NCI-H2196 treated with DMSO at 0.1 percent for 48 hours (cell line): ENCODE measurements at regions not wholly inside any gene's neighbourhood (a gene's known extent, or its start where the extent isn't known, plus 50 kb on each side); places are given as distances from the start of the nearest gene placed in this dataset.
"Not testable (repeated sequence)": the region's sequence is repeated elsewhere in the genome, so short reads cannot be mapped to it uniquely, and the experiment has no call there.

ENCODE experiments used
- DNase-seq: peaks from one replicate; lab custom pipeline; 2025; ENCODE audit not compliant: unreplicated experiment; lab: John Stamatoyannopoulos, UW

- no peak for DNase-seq
Observed at GRCh38 chr6:78500299-78501089, 366.9 kb upstream of the IRAK1BP1 start.

DNA sequence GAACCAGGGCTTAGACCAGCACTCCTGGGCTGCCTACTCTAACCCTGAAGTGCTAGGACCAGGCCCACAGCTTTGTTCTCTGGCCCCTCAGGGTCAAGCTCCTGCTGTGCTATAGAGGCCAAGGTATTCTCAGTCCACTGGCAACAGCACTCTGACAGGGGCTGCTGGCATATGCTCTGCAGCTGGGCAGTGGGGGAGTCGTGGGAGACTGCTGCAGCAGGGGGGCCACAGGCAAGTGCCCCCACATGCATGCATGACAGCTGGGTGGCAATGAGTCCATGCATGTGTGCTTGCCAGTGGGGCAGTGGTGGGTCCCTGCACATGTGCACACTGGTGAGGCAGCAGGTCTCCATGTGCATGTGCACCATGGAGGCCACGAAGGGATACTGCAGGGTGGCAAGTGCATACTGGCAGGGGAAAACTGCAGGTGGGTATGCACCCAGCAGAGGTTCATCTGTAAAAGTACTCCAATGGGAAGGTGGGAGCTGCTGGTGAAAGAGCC, 364.9 kb upstream of the IRAK1BP1 start:
- no peak for DNase-seq

- DNase-seq = no peak
Observed at GRCh38 chr6:78505178-78505577, 362.2 kb upstream of the IRAK1BP1 start.

DNA sequence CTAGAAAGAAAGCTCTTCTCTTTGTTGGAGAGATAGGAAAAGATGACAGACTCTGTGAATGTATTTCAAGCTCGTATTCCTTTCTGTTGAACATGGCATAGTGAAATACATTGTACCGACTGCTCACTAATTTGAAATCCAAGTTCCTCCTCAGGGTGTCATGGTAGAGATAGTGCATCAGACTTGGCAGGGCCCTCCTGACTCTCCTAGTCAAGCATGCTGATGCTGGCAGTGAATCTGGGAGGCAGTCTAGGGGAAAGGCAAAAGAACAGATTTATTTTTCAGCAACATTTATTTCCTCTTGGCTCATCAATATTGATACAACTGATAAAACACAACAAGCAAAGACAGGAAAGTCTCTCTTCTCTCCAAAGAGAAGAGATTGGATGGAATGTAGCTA, 356.3 kb upstream of the IRAK1BP1 start:
- no peak for DNase-seq

DNA sequence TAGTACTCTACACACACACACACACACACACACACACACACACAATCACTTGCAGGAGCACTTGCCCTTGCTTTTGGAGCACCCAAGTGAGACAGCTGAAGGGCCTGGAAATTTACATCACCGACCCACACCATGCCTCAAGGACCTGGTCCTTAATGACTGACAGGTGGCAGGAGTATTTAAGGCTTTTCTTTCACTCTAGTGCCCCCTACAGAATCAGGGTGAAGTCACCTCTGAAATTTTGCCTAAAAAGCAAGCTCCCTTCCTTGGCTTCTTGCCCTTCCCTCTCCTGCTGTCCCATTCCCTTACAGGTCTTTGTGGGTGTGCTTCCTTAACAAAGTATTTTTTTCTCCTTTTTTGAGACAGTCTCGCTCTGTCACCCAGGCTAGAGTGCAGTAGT, 353.5 kb upstream of the IRAK1BP1 start:
- DNase-seq = no peak

DNA sequence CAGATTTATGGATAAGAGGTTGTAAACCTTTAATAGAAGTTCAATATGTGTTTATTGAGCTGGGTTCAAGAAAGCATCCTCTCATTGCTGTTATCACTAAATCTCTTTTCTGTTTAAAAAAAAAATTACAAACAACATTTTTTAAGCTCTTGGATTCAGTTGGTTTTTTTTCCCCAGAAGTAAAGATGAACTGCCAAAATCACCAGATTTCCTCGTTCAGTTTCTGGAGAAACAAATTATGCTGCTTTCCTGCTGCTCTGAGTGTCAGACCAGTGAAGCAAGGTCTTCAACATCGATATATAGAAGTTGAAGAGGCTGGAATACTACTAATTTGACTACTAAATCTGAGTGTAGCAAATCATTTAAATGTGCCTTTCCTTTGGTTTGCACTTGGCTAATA, 352.1 kb upstream of the IRAK1BP1 start:
- no peak for DNase-seq

GRCh38 chr6:78517399-78517798, 350.0 kb upstream of the IRAK1BP1 start:
- DNase-seq = no peak

DNA sequence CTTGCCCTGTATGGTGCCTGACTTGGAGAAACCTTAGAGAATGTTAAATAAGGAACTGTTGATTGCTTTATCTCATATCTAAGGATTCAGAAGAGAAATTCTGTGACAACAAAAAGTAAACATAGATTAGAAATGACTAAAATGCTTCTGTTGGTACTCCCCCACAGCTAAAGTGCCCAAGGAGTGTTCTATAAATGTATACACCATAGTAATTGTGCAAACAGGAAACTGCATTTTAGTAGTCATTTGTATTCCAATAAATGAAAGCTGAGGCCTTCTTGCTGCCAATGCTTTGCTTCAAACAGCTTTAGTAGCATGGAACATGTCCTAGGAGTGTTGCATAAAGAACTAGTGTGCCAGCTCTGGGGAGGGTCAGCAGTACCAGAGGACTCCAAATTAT, 343.7 kb upstream of the IRAK1BP1 start:
- DNase-seq = no peak

DNA sequence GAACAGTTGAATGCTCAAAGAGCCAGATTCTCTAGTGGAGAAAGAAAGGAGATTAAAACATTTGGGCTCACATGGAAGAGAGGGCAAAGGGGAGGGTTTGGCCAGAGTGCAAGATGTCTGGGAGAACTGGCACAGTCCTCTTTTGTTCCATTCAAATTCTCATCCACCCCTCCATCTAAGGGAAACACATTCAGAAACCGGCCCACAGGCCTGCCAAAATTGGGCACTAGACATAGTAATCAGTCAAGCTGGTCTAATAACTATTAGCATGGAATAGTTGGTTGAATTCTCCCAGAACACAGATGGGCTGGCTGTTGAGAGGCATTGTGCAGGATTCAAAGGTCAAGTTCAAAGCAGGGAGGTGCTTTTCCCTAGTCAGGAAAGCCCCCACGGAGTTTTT, 341.4 kb upstream of the IRAK1BP1 start:
- no peak for DNase-seq

- no peak for DNase-seq
Observed at GRCh38 chr6:78526432-78526831, 340.9 kb upstream of the IRAK1BP1 start.

GRCh38 chr6:78528926-78529325, 338.4 kb upstream of the IRAK1BP1 start:
- DNase-seq = no peak

GRCh38 chr6:78530208-78530607, 337.1 kb upstream of the IRAK1BP1 start:
- no peak for DNase-seq

- no peak for DNase-seq
Observed at GRCh38 chr6:78533426-78533825, 333.9 kb upstream of the IRAK1BP1 start.

GRCh38 chr6:78533876-78534275, 333.5 kb upstream of the IRAK1BP1 start:
- no peak for DNase-seq

GRCh38 chr6:78538002-78538401, 329.3 kb upstream of the IRAK1BP1 start:
- DNase-seq = no peak

- DNase-seq = not testable (repeated sequence)
Observed at GRCh38 chr6:78547636-78548035, 319.7 kb upstream of the IRAK1BP1 start.

DNA sequence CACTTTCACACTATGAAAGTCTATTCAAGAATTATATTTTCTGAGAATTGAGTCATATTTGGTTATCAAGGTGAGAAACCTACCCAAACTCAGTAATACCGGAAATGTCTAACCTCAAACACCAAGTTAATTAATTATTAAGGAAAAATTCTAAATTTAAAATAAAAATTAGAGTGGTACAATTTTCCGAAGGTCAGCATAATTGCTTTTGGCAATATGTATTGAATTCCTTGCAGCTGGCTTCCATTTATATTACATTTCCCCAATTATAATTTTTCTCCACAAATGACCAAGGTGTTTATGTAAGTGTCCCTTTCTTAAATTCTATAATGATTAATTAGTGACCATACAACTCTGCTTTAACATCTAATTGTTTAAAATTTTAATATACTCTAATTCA, 316.0 kb upstream of the IRAK1BP1 start:
- DNase-seq = no peak

GRCh38 chr6:78552435-78552834, 314.9 kb upstream of the IRAK1BP1 start:
- DNase-seq = no peak

GRCh38 chr6:78554341-78554740, 313.0 kb upstream of the IRAK1BP1 start:
- DNase-seq = no peak

GRCh38 chr6:78559056-78559455, 308.3 kb upstream of the IRAK1BP1 start:
- DNase-seq = no peak

GRCh38 chr6:78561015-78561414, 306.3 kb upstream of the IRAK1BP1 start:
- DNase-seq = no peak

DNA sequence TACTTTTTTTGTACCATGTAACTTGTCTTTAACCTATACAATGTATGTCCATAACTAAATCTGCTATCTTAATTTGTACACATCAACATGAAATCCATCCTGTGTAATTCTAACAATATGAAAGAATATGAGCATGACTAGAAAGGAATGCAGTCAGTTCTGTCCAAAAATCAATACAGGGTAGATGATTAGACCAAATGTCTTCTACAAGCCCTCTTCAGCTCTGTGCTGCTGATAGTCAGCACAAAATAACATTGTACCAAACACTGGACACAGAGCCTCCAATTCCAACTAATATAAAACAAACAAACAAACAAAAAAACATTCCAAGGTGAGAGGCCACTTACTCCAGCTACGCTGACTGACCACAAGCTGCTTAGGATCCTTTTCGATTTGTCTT, 301.4 kb upstream of the IRAK1BP1 start:
- no peak for DNase-seq

DNA sequence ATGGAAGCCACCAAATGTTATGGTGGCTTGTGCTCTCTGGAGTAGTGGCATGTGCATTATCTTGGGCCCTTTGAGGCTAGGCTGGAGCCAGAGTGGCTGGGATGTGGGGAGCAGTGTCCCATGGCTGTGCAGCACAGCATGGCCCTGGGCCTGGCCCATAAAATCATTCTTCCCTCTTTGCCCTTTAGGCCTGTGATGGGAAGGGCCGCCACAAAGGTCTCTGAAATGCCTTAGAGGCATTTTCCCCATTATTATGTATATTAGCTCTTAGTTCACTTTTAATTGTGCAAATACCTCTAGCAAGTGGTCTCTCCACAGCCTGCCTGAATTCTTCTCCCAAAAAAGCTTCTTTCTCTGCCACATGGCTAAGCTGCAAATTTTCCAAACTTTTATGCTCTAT, 297.3 kb upstream of the IRAK1BP1 start:
- DNase-seq = no peak
